ELR (cell line): ENCODE measurements at regions not wholly inside any gene's neighbourhood (a gene's known extent, or its start where the extent isn't known, plus 50 kb on each side); places are given as distances from the start of the nearest gene placed in this dataset.
"Not testable (repeated sequence)": the region's sequence is repeated elsewhere in the genome, so short reads cannot be mapped to it uniquely, and the experiment has no call there.

Source experiments
- DNase-seq: peaks from one replicate; pipeline ENCODE4 v3.0.0-alpha.2; 2015; ENCODE audit warnings: low read depth

DNA sequence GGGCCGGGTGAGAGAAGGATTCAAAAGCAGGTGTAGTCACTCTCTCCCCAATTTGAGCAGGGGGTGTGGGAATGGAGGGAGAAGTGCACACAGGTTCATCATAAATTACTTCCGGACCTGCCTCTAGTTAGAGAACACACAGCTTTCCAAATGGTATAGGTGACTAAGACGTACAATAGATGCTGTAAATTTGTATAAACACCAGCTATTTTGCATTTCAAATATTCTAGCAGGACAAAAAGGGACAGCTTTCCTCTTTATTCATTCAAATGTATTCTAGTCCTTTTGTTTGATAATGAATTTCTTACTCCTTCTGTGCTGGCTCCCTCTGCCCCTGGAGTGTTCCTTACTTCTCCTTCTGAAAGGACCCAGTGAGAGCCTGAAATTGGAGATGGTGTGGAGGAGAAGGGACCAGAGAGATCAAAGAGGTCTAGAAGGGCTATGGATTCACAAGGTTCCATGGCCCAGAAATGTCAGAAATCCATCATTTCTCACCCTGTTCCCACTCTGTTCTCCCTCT is 53.2 kb upstream of the SH3BP4 start:
- DNase-seq: no peak

DNA sequence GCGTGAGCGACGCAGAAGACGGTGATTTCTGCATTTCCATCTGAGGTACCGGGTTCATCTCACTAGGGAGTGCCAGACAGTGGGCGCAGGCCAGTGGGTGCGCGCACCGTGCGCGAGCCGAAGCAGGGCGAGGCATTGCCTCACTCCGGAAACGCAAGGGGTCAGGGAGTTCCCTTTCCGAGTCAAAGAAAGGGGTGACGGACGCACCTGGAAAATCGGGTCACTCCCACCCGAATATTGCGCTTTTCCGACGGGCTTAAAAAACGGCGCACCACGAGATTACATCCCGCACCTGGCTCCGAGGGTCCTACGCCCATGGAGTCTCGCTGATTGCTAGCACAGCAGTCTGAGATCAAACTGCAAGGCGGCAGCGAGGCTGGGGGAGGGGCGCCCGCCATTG is 63.4 kb upstream of the SH3BP4 start:
- DNase-seq: not testable (repeated sequence)

DNA sequence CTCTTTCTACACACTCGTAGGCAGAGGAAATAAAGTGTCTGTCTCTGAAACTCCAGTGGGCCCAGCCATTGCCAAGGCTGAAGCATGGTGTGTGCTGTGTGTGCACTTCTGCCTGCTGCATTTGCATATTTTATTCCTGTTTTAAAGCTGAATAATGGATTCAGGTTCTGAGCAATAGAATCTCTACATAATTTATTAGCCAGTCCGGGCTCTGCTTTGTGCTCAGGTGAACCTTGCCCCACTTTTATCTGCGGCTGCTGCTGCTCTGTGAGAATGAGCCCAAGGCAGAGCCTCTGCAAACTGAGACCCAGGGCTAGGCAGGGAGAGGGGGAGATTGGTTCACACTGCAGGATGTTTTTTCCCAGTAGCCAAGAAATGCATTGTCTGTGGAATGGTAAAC is 64.6 kb upstream of the SH3BP4 start:
- no peak for DNase-seq

DNA sequence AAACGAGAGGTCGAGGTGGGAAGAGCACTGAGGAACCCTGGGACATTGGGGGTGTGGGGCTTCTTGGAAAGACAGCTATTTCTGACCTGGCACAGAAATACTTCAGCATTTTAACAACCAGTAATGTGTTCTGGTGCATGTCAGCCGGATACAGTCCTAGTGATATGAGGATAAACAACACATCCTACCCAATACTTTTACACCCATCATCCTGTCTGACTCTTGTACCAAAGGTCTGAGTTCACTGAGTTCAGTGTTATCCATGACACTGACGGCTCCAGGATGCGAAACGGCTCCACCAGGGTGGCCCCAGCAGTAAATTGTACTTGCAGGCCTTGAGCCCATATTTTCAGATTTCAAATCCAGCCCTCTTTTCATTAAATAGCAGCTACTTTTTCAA is 65.9 kb upstream of the SH3BP4 start:
- no peak for DNase-seq

DNA sequence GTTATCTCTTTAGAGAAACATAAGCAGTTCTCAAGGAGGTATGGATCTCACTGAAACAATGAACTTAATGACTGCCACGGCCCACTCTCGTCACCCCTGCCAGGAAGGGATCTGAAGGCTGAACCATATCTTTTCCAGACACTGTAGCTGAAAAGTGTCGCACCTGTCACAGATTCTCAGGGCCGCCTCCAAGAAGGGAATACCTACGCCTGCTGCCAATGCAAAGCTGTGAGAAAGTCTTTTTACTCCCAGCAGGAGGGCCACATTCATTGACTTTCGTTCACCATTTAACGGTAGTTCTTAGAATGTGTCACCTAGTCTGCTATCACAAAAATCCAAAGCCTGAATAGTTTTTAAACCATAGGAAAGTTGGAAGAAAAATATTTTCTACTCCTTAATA is 66.7 kb upstream of the SH3BP4 start:
- DNase-seq: no peak

DNA sequence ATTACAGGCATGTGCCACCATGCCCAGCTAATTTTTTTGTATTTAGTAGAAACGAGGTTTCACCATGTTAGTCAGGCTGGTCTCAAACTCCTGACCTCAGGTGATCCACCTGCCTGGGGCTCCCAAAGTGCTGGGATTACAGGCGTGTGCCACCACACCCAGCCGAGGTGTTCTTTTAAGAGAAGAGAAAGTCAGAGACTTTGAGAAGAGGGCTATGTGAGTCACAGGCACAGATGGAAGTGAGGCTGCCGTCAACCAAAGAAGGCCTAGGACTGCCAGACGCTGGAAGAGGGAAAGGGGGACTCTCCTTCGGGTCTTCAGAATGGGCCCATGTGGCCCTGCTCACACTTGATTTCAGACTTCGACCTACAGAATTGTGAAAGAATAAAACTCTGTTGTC is 67.2 kb upstream of the SH3BP4 start:
- no peak for DNase-seq

DNA sequence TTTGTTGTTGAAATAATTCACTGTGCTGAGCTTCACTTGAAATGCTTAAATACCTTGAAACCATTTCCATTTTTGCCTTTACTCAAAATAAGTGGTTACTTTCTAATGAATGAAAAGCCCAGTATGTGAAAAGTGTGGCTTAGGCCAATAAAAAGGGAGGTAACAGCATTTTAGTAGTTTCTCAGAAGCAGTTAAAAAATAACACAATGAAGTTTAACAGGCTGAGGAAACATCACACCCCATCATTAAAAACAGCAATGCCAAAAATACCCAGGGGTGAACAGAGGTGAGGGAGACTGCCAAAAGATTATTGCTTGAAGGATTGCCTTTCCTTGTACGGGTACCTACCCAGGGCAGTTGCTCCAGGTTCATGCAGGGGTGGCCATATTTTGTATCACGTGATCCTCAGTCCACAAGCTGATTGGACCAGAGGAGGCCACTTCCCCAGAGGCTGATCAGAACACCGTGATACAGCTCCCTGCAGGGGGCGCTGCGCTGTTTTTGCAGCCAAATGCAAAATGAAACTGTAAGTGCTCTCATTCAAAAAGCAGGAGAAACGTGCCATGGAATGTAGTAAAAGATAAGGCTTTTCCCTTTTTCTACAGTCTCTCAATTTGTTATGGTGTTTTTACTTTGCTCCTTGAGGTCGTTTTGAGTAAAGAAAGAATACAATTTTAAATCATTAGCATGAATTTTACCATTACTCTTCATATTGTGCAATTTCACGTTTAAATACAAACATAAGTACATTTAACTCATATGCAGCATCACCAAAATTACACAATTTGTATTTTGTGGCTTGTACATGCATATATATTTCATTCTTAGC is 70.2 kb upstream of the SH3BP4 start:
- peak; percentile 94 for DNase-seq

DNA sequence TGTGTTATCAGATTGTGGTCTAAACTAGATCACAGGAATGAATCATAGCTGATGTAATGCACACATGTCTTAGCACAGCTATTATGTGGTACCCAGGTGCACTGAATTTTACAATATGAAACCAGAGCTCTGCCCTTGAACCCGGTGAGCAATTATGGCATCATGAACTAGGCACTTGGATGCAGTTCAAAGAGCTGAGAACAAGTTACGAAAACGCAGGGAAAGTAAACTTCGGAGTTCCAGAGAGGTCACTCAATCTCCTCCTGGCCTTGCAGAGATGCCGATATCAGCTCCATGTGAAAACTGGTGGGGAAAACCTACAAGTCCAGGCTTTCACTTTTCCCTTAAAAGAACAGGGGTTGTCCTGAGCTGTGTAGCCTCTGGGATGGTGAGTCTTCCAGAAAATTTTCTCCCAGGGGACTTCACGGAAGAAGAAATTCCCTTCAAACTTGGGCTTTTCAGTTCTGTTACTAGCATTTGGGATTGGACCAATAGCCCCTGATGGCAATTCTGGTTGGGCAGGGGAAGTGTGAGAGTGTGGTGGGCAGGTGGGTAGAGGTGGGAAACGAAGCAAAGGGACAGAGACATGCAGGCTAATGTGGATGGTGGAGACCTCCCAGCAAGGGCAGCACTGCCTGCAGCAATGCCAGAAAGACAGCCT is 71.1 kb upstream of the SH3BP4 start:
- DNase-seq: peak; percentile 95

DNA sequence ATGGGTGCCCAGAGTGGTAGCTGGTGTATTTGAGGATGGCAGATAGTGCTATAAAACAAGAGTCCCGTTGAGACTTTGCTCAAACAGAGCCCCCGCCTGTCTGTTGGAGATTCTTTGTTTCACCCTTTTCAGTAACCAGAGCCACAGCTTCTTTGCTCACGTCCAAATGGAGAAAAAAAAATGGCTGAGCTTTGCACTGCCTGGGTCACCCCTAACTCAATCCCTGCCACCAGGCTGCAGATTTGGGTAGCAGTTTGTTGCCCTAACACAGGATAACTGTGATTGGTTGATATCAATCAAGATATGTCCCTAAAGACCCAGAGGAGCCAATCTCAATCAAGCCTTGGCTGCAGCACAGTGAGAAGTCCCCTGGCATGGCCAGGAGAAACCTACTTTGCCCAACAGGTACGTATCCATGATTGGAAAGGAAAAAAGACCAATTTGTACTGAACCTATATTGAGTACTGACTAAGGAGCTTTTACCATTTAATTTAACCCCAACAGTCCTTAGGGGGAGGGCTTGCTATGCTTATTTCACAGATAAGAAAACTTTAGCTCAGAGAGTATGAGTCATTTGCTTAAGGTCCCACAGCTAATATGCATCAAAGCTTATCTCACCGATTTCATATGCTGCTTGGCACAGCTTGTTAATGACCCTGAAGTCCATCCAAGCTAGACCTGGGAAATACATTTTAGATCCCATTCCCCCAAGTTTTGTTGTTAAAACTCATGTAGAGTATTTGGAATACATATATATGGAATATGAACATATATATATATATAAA is 72.0 kb upstream of the SH3BP4 start:
- peak; percentile 76 for DNase-seq

DNA sequence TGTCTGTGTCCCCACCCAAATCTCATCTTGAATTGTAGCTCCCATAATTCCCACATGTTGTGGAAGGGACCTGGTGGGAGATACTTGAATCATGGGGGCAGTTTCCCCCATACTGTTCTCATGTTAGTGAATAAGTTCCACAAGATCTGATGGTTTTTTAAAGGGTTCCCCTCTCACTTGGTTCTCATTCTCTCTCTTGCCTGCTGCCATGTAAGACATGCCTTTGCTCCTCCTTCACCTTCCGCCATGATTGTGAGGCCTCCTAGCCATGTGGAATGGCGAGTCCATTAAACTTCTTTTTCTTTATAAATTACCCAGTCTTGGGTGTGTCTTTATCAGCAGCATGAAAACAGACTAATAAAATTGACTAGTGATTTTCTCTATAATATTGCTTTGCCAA is 75.2 kb upstream of the SH3BP4 start:
- not testable (repeated sequence) for DNase-seq

DNA sequence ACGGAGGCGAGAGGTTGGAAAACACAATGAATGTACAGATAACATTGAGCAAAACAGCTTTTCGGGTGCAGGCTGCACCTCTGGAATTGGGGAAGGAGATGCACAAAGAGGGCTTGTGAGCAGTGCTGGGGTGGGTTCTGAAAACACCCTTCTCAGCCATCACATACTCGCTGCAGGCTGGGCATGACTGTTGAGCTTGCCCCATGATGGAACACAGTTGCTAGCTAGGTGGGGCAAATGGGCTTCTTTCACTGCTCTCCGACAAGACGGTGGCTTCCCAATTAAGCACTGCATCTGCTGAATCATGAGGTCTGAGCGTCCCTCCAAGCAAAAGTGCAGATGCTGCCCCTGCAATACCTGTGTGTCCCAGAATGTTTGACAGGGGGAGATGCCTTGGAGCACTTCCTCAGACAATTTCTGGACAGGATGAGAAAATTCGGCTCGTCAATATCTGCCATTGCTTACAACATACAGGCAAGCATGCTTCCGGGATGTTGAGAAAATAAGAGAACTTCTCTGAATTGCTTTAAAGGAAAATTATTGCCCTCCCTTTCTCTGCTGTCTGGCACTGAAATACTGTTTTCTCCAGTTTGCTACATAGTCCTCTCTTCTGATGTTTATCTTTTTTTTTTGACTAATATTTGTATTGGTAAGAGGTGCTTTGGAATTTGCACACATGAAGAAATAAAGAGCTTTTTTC is 77.3 kb upstream of the SH3BP4 start:
- no peak for DNase-seq

DNA sequence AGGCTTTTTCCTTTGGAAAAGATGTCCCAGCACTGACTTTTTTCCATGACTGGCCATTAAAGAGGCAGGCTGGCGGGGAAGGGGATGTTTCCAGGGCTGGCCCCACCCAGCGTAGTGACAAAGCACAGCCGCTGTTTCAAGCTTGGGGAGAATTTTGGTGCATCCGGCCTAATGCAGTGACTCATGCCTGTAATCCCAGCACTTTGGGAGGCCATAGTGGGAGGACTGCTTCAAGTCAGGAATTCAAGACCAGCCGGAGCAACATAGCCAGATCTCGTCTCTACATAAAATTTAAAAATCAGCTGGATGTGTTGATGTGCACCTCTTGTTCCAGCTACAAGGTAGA is 78.0 kb upstream of the SH3BP4 start:
- peak; percentile 17 for DNase-seq

DNA sequence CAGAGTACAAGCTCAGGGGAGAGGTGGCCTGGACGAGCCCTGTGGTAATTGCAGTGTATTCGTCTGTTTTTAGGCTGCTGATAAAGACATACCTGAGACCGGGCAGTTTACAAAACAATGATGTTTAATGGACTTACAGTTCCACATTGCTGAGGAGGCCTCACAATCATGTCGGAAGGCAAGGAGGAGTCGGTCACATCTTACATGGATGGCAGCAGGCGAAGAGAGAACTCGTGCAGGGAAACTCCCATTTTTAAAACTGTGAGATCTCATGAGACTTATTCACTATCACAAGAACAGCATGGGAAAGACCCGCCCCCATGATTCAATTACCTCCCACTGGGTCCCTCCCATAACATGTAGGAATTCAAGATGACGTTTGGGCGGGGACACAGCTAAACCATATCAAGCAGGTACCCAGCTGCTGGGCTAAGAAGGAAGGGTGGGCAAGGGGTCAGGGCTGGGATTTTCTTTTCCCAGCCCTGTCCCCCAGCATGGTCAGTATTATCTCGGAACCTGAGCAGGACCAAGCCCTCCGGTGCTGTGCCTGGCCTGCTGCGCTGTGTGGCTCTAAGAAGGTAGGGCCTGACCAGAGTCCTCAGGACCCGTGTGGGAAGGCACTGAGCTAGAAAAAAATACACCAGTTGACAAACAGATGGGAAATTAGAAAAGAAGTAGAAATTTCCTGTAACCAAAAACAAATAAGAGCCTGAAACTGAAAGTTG is 78.6 kb upstream of the SH3BP4 start:
- no peak for DNase-seq

DNA sequence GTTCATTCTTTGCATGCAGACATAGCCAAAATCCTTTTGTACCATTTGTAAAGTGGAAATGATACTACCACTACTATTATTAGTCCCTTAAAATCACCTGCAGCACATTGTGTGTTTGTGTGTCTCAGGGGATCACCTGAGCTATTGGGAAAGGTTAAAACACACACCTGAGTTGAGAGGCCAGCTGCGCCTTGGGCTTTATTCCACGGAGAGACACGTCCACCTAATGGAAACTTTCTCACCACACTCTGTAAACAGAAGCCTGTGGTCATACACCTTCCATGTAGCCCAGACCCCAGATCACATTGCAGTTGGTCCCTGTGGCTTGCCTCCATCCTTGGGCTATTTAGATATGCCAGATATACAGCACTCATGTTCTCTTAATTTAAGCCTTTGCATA is 81.8 kb upstream of the SH3BP4 start:
- no peak for DNase-seq

DNA sequence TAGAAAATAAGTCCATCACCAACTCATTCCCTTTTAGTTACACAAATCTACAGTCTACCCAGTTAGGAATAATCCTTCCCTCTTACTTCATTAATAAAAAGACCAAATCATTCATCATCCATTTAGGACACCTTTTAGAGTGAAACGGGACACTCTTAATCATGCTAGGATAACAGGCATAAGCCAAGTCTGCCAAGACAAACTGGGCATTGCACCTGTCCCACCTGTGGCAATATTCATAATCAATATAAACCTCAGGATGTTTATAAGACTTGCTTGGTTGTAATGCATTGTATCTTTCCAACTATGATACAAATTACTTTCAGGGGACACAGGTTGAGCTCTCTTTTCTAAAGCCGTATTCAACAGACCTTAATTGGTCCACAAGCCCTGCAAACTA is 82.7 kb upstream of the SH3BP4 start:
- no peak for DNase-seq

DNA sequence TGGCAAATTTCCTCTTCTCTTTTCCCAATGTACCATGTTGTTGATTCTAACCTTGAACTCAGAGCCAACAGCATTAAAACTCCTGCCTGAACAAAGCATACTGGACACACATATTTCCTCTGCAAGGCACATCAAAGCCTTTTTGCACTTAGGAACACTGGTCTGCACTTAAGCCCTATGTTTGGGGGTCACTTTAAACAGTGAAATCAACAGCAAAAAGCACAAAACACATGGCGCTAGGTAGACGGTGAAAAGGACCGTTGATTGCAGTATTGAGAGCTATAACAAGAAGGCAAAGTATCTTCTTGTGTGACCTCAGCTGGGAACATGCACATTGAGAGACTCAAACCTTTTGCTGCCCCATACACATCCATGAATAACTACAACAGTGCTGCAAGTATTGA is 83.9 kb upstream of the SH3BP4 start:
- DNase-seq: no peak

DNA sequence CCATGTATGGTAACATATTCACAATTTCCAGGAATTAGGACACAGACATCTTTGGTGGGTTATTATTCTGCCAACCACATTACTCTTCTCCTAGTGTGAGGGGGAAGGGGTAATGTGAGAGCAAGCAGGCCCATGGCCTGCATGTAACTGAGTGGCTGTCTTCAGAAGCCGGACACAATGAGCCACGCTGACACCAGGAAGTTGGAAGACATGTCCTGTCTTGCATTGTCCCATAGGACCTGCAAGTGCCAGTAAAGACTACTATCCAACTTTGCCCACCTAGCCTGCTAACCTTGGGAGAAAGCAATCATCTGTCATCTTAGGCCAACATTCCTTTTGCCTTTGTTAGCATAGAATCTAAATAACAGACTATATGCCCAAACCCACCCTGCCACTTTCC is 86.2 kb upstream of the SH3BP4 start:
- no peak for DNase-seq

DNA sequence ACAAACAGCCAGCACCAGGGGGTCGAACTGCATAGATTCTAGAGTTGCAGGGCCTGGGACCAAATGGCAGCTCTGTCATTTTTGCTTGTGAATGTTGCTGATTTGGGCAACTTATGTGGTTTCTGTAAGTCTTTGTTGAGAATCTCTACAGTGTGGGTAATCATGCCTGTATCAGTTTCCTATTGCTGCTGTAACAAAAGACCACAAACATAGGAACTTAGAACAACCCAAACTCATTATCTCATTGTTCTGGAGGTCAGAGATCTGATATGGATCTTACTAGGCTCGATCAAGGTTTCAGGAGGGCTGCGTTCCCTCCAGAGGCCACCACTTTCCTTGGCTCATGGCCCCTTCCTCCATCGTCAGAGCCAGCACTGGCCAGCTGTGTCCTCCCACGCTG is 86.8 kb upstream of the SH3BP4 start:
- DNase-seq: no peak

DNA sequence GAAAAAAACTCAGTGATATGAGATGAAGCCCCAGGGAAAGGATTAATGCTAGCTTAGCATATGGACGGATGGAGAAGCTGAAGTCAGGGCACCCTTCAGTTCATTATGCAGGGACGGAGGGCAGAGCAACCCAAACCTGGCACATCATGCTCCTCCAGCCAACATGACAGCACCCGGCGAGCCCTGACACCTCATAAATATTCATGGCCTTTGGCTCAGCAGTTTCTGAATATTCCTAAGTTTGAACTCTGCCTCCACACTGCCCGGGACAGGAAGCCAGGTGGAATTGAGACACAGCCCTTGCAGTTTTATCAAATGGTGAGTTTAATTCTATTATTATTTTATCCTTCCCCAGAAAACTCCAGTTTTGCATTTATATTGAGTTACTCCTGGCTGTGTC is 87.3 kb upstream of the SH3BP4 start:
- DNase-seq: no peak

DNA sequence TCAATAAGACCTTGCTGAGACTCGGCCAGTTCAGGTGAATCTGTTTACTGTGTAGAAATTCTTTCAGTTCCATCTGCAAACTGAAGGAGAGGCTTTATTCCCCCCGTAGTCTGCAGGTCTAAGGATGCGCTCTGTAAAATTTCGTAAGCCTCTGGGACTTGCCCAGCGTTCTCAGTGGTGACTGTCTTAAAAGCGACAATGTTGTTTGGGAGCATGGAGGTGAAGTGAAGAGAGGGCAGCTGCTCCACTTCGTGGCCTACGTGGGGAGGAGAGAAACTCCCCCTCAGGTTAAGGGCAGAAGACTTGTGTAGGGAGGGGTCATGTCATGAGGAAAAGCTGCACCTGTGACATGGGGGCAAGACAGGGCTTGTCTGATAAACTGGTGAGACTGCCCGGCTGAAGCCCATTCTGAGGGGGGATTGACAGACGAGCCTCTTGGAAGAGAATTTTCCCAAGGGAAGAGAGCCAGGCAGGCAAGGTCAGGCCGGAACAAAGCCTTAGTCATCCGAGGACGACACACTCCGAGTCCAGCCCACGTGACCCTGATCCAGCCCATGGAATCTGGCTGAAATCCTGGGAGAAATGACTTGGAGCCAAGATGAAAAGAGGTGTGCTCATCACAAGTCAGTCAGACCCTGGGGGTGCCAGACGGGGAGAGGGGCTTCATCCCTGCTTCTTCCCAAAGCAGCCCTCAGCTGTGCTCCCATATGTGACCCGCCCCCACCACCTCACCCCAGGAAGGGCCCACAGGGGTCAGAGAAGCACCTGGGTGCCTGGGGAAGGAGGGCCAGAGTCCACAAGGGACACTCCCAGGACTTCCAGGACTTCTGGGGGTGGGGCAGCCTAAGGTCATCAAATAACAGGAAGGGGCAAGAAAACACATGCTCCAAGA is 88.5 kb upstream of the SH3BP4 start:
- DNase-seq: peak; percentile 73
